ENCODE measurements at regions not wholly inside any gene's neighbourhood (a gene's known extent, or its start where the extent isn't known, plus 50 kb on each side); places are given as distances from the start of the nearest gene placed in this dataset.
"Not testable (repeated sequence)": the region's sequence is repeated elsewhere in the genome, so short reads cannot be mapped to it uniquely, and the experiment has no call there.

GRCh38 chr16:60635548-60635947 is 1400.7 kb downstream of the CDH8 start:
- DNase-seq, result no peak
- H3K9me3 ChIP-seq (replicated peaks; ENCODE audit: insufficient read depth, low read length), result no peaks in the 10 kb centered on the region

GRCh38 chr16:60611844-60612243 is 1424.4 kb downstream of the CDH8 start:
- H3K4me2 ChIP-seq (ENCODE audit: low read depth, low read length), result no peak overlapping the region
- no peaks in the 10 kb centered on the region for H3K79me2 ChIP-seq (ENCODE audit: low read length)
- no peaks in the 10 kb centered on the region for H4K20me1 ChIP-seq (ENCODE audit: insufficient read depth, low read length)
- H2AFZ ChIP-seq (ENCODE audit: low read length), result no peak overlapping the region
- no peaks in the 10 kb centered on the region for H3K27me3 ChIP-seq (replicated peaks; ENCODE audit: insufficient read depth, low read length)
- no peaks in the 10 kb centered on the region for H3K36me3 ChIP-seq (replicated peaks; ENCODE audit: insufficient read depth, low read length)
- TF ChIP-seq EZH2 (optimal IDR thresholded peaks at IDR 0.05; ENCODE audit: low read depth, low read length) (no peak), CTCF (IDR thresholded peaks at IDR 0.05; ENCODE audit: low read length) (no peak), EZH2phosphoT487 (IDR thresholded peaks at IDR 0.05; ENCODE audit: low read length) (no peak)
- DNase-seq, result no peak
- H3F3A ChIP-seq (ENCODE audit: insufficient read depth, low read length), result no peaks in the 10 kb centered on the region
- no peak overlapping the region for H3K9ac ChIP-seq (ENCODE audit: low read length)
- no peaks in the 10 kb centered on the region for H3K9me2 ChIP-seq (replicated peaks; ENCODE audit: insufficient read depth, low read length)
- H3K27ac ChIP-seq (ENCODE audit: low read length), result no peak overlapping the region
- H3K9me3 ChIP-seq (replicated peaks; ENCODE audit: insufficient read depth, low read length), result no peaks in the 10 kb centered on the region
- no peaks in the 10 kb centered on the region for H3K4me1 ChIP-seq (ENCODE audit: low read length)
- no peak overlapping the region for H3K4me3 ChIP-seq (ENCODE audit: low read length)

More at GRCh38 chr16:60635548-60635947, 1400.7 kb downstream of the CDH8 start:
- no peak for TF ChIP-seq EZH2 (optimal IDR thresholded peaks at IDR 0.05; ENCODE audit: low read depth, low read length)
- no peak for TF ChIP-seq EZH2phosphoT487 (IDR thresholded peaks at IDR 0.05; ENCODE audit: low read length)
- TF ChIP-seq CTCF (IDR thresholded peaks at IDR 0.05; ENCODE audit: low read length), result no peak
- Histone ChIP-seq H2AFZ (ENCODE audit: low read length) (no peak overlapping the region), H3F3A (ENCODE audit: insufficient read depth, low read length) (no peaks in the 10 kb centered on the region), H3K4me2 (ENCODE audit: low read depth, low read length) (no peak overlapping the region), H3K9ac (ENCODE audit: low read length) (no peak overlapping the region), H3K4me1 (ENCODE audit: low read length) (peaks cover 22% of the 10 kb centered on the region), H3K79me2 (ENCODE audit: low read length) (no peaks in the 10 kb centered on the region), H3K9me2 (replicated peaks; ENCODE audit: insufficient read depth, low read length) (no peaks in the 10 kb centered on the region), H3K27me3 (replicated peaks; ENCODE audit: insufficient read depth, low read length) (no peaks in the 10 kb centered on the region), H3K27ac (ENCODE audit: low read length) (no peak overlapping the region), H3K36me3 (replicated peaks; ENCODE audit: insufficient read depth, low read length) (no peaks in the 10 kb centered on the region), H4K20me1 (ENCODE audit: insufficient read depth, low read length) (no peaks in the 10 kb centered on the region), H3K4me3 (ENCODE audit: low read length) (no peak overlapping the region)

GRCh38 chr16:60608971-60609370 is 1427.3 kb downstream of the CDH8 start:
- Histone ChIP-seq H3K4me1 (ENCODE audit: low read length) (no peaks in the 10 kb centered on the region), H2AFZ (ENCODE audit: low read length) (no peak overlapping the region), H3K27ac (ENCODE audit: low read length) (no peak overlapping the region)

GRCh38 chr16:60605652-60606051 is 1430.6 kb downstream of the CDH8 start:
- H3K79me2 ChIP-seq (ENCODE audit: low read length); H3K9me2 ChIP-seq (replicated peaks; ENCODE audit: insufficient read depth, low read length); H3K36me3 ChIP-seq (replicated peaks; ENCODE audit: insufficient read depth, low read length); H3K9ac ChIP-seq (ENCODE audit: low read length); H3K4me2 ChIP-seq (ENCODE audit: low read depth, low read length); H3K9me3 ChIP-seq (replicated peaks; ENCODE audit: insufficient read depth, low read length); H3K27ac ChIP-seq (ENCODE audit: low read length); H3K27me3 ChIP-seq (replicated peaks; ENCODE audit: insufficient read depth, low read length); H4K20me1 ChIP-seq (ENCODE audit: insufficient read depth, low read length); H3F3A ChIP-seq (ENCODE audit: insufficient read depth, low read length); DNase-seq; H2AFZ ChIP-seq (ENCODE audit: low read length); H3K4me3 ChIP-seq (ENCODE audit: low read length); H3K4me1 ChIP-seq (ENCODE audit: low read length): not testable (repeated sequence)

More at GRCh38 chr16:60608971-60609370, 1427.3 kb downstream of the CDH8 start:
- Histone ChIP-seq H3K4me2 (ENCODE audit: low read depth, low read length) (no peak overlapping the region), H3K27me3 (replicated peaks; ENCODE audit: insufficient read depth, low read length) (no peaks in the 10 kb centered on the region), H3K9me2 (replicated peaks; ENCODE audit: insufficient read depth, low read length) (no peaks in the 10 kb centered on the region), H3K9ac (ENCODE audit: low read length) (no peak overlapping the region), H3K4me3 (ENCODE audit: low read length) (no peak overlapping the region), H3F3A (ENCODE audit: insufficient read depth, low read length) (no peaks in the 10 kb centered on the region), H3K9me3 (replicated peaks; ENCODE audit: insufficient read depth, low read length) (no peaks in the 10 kb centered on the region), H3K79me2 (ENCODE audit: low read length) (no peaks in the 10 kb centered on the region), H3K36me3 (replicated peaks; ENCODE audit: insufficient read depth, low read length) (no peaks in the 10 kb centered on the region), H4K20me1 (ENCODE audit: insufficient read depth, low read length) (no peaks in the 10 kb centered on the region)
- no peak for TF ChIP-seq EZH2phosphoT487 (IDR thresholded peaks at IDR 0.05; ENCODE audit: low read length)
- no peak for TF ChIP-seq CTCF (IDR thresholded peaks at IDR 0.05; ENCODE audit: low read length)
- TF ChIP-seq EZH2 (optimal IDR thresholded peaks at IDR 0.05; ENCODE audit: low read depth, low read length), result no peak
- DNase-seq, result no peak
